B cell (primary cell): ENCODE measurements at regions not wholly inside any gene's neighbourhood (a gene's known extent, or its start where the extent isn't known, plus 50 kb on each side); places are given as distances from the start of the nearest gene placed in this dataset.

Experiments
- CTCF ChIP-seq: fragments of 200-600 bp; IDR thresholded peaks from one replicate; pipeline ENCODE4 v1.8.0; 2022; ENCODE audit warnings: antibody characterized with exemption, mild to moderate bottlenecking
- EZH2 ChIP-seq: IDR thresholded peaks from 2 replicates; pipeline ENCODE4 v1.6.1; 2012; ENCODE audit warnings: borderline replicate concordance, low read depth, mild to moderate bottlenecking, moderate library complexity, low read length; ENCODE audit not compliant: insufficient read depth, poor library complexity, severe bottlenecking

- TF ChIP-seq CTCF, result no peak
- no peak for TF ChIP-seq EZH2
Observed at GRCh38 chr4:59180969-59181368, 2019.2 kb upstream of the ADGRL3 start.
